Keratinocyte (primary cell): ENCODE measurements at regions not wholly inside any gene's neighbourhood (a gene's known extent, or its start where the extent isn't known, plus 50 kb on each side); places are given as distances from the start of the nearest gene placed in this dataset.

Source experiments
- EZH2 ChIP-seq: IDR thresholded peaks from one replicate; pipeline ENCODE4 v1.6.1; 2012; ENCODE audit warnings: inconsistent platforms, mild to moderate bottlenecking, low read length, moderate library complexity
- TF ChIP-seq, protein P1 (sequence below), 3 experiments: IDR thresholded peaks in 1 of 3; conservative IDR thresholded peaks in 1 of 3; optimal IDR thresholded peaks in 1 of 3; 2 replicates in 2 of 3; 3 replicates in 1 of 3; pipeline versions ENCODE3 to v1.5.1; 2011; ENCODE audit warnings: low read length in 3 of 3, mild to moderate bottlenecking in 3 of 3, moderate library complexity in 2 of 3, control low read depth in 1 of 3, inconsistent platforms in 1 of 3; ENCODE audit not compliant: insufficient read depth in 2 of 3; ENCODE audit errors: extremely low read depth in 1 of 3

DNA sequence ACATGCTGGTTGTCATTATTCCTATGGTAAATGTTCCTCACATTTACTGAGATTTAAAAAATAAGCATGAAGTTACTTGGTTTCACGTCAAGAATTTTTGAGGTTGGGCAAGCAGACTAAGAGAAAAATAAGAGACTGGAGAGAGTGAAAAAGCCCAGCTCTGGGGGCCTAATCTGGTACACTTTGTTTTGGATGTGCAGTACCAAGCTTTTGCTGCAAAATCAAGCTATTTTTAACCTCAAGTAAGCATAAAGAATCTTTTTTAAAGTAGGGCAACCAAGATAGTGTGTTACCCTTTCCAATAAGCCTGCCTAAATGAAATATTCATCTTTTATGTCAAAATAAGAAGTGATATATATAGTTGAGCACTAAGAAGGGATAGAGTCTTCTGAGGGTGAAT, 79.4 kb upstream of the ARHGAP20 start:
- TF ChIP-seq, protein P1, sequence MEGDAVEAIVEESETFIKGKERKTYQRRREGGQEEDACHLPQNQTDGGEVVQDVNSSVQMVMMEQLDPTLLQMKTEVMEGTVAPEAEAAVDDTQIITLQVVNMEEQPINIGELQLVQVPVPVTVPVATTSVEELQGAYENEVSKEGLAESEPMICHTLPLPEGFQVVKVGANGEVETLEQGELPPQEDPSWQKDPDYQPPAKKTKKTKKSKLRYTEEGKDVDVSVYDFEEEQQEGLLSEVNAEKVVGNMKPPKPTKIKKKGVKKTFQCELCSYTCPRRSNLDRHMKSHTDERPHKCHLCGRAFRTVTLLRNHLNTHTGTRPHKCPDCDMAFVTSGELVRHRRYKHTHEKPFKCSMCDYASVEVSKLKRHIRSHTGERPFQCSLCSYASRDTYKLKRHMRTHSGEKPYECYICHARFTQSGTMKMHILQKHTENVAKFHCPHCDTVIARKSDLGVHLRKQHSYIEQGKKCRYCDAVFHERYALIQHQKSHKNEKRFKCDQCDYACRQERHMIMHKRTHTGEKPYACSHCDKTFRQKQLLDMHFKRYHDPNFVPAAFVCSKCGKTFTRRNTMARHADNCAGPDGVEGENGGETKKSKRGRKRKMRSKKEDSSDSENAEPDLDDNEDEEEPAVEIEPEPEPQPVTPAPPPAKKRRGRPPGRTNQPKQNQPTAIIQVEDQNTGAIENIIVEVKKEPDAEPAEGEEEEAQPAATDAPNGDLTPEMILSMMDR (optimal IDR thresholded peaks at IDR 0.05 in 1 of 3, IDR thresholded peaks at IDR 0.05 in 1 of 3, conservative IDR thresholded peaks at IDR 0.05 in 1 of 3; ENCODE audit: extremely low read depth in 1 of 3, insufficient read depth in 2 of 3, low read length in 3 of 3), result no peak
- no peak for TF ChIP-seq EZH2
